BJ (cell line): ENCODE measurements at regions not wholly inside any gene's neighbourhood (a gene's known extent, or its start where the extent isn't known, plus 50 kb on each side); places are given as distances from the start of the nearest gene placed in this dataset.
A peak's percentile ranks its signal among the peaks of the same experiment; 100 is the strongest.

Experiments
- CTCF ChIA-PET: fragments of 350-600 bp; formaldehyde crosslinking; extraction: SDS; loops from one replicate; lab custom pipeline; 2021; ENCODE audit warnings: antibody characterized with exemption, inconsistent platforms; lab: Yijun Ruan, JAX
- POLR2A ChIA-PET: fragments of 300-600 bp; sonication (Branson Sonifier 250); formaldehyde crosslinking; extraction: SDS; loops from one replicate; lab custom pipeline; 2021; ENCODE audit warnings: antibody characterized with exemption; lab: Charles Lee
- DNase-seq: peaks from one replicate; pipeline ENCODE4 v3.0.0-alpha.2; 2011; ENCODE audit warnings: low read depth
- H3K27me3 ChIP-seq: 2 replicates; pipeline ENCODE4 v1.6.0; 2011; ENCODE audit warnings: low read length; ENCODE audit not compliant: control insufficient read depth, insufficient read depth
- H3K36me3 ChIP-seq: 2 replicates; pipeline ENCODE4 v1.5.1; 2011; ENCODE audit warnings: low read length; ENCODE audit not compliant: control insufficient read depth, insufficient read depth
- H3K4me3 ChIP-seq: 2 replicates; pipeline ENCODE4 v1.5.1; 2011; ENCODE audit warnings: low read depth, mild to moderate bottlenecking, control low read depth, low read length
- TF ChIP-seq, protein P1 (sequence below): IDR thresholded peaks from 2 replicates; pipeline ENCODE4 v1.5.1; 2011; ENCODE audit warnings: low read depth, mild to moderate bottlenecking, control low read depth, inconsistent platforms, low read length, moderate library complexity; ENCODE audit not compliant: insufficient read depth

- Histone ChIP-seq H3K4me3 (no peak overlapping the region), H3K36me3 (no peaks in the 10 kb centered on the region), H3K27me3 (peaks cover 1% of the 10 kb centered on the region; the same call in 1 of the 2 replicates)
- TF ChIP-seq, protein P1, sequence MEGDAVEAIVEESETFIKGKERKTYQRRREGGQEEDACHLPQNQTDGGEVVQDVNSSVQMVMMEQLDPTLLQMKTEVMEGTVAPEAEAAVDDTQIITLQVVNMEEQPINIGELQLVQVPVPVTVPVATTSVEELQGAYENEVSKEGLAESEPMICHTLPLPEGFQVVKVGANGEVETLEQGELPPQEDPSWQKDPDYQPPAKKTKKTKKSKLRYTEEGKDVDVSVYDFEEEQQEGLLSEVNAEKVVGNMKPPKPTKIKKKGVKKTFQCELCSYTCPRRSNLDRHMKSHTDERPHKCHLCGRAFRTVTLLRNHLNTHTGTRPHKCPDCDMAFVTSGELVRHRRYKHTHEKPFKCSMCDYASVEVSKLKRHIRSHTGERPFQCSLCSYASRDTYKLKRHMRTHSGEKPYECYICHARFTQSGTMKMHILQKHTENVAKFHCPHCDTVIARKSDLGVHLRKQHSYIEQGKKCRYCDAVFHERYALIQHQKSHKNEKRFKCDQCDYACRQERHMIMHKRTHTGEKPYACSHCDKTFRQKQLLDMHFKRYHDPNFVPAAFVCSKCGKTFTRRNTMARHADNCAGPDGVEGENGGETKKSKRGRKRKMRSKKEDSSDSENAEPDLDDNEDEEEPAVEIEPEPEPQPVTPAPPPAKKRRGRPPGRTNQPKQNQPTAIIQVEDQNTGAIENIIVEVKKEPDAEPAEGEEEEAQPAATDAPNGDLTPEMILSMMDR = no peak
- no peak for DNase-seq
- ChIA-PET CTCF (interaction anchor here (1.1 to 1.6 kb wide), 3 partner anchors 153 to 216 kb away, joined by 3 to 4 read pairs (median 4); no protein-coding TSS in a partner anchor), POLR2A (no interaction called here)
Measured at GRCh38 chr9:4389003-4389402, 89.1 kb upstream of the GLIS3 start.

GRCh38 chr9:4386819-4387218 lies 87.0 kb upstream of the GLIS3 start:
- Histone ChIP-seq H3K4me3 (no peak overlapping the region), H3K27me3 (peaks cover 1% of the 10 kb centered on the region; the same call in 1 of the 2 replicates), H3K36me3 (no peaks in the 10 kb centered on the region)
- TF ChIP-seq, protein P1 = no peak
- ChIA-PET CTCF (interaction anchor here (0.6 to 1.8 kb wide), 5 partner anchors 17 to 253 kb away, joined by 3 to 14 read pairs (median 4); no protein-coding TSS in a partner anchor), POLR2A (no interaction called here)
- DNase-seq = no peak

- Histone ChIP-seq H3K36me3 (no peaks in the 10 kb centered on the region), H3K4me3 (no peak overlapping the region), H3K27me3 (no peaks in the 10 kb centered on the region; the same call in 1 of the 2 replicates)
- CTCF ChIA-PET = interaction anchor here (0.8 to 4.3 kb wide), 6 partner anchors 10 to 260 kb away, joined by 3 to 38 read pairs (median 3); no protein-coding TSS in a partner anchor
- DNase-seq = no peak
- TF ChIP-seq, protein P1 = no peak
- POLR2A ChIA-PET = no interaction called here
Measured at GRCh38 chr9:4384750-4385149, 84.9 kb upstream of the GLIS3 start.

- POLR2A ChIA-PET = no interaction called here
- H3K27me3 ChIP-seq = no peaks in the 10 kb centered on the region; the same call in 1 of the 2 replicates
- no peaks in the 10 kb centered on the region for H3K36me3 ChIP-seq
- no peak overlapping the region for H3K4me3 ChIP-seq
- TF ChIP-seq, protein P1 = peak; percentile 55
- CTCF ChIA-PET = interaction anchor here (0.6 to 4.3 kb wide), 13 partner anchors 10 to 377 kb away, joined by 3 to 38 read pairs (median 3); partner anchors contain the start of gene SLC1A1
- no peak for DNase-seq
Measured at GRCh38 chr9:4382722-4383317, 83.0 kb upstream of the GLIS3 start.

GRCh38 chr9:4381744-4382143 lies 81.9 kb upstream of the GLIS3 start:
- ChIA-PET CTCF (interaction anchor here (0.8 to 4.3 kb wide), 5 partner anchors 43 to 350 kb away, joined by 3 to 38 read pairs (median 3); partner anchors contain the start of gene SLC1A1), POLR2A (no interaction called here)
- Histone ChIP-seq H3K36me3 (no peaks in the 10 kb centered on the region), H3K27me3 (no peaks in the 10 kb centered on the region; the same call in 1 of the 2 replicates), H3K4me3 (no peak overlapping the region)
- TF ChIP-seq, protein P1 = no peak
- DNase-seq = no peak
